MM.1S (cell line): ENCODE measurements at regions not wholly inside any gene's neighbourhood (a gene's known extent, or its start where the extent isn't known, plus 50 kb on each side); places are given as distances from the start of the nearest gene placed in this dataset.

Source experiments
- DNase-seq: peaks from one replicate; pipeline ENCODE4 v3.0.0-alpha.2; 2015
- H2AFZ ChIP-seq: fragments of 300-600 bp; sonication (generic); 2 replicates; pipeline ENCODE4 v1.6.0; 2016; ENCODE audit warnings: antibody characterized with exemption, low read length
- H3F3A ChIP-seq: fragments of 300-600 bp; sonication (generic); 2 replicates; pipeline ENCODE4 v1.6.1; 2016; ENCODE audit warnings: mild to moderate bottlenecking, antibody characterized with exemption, low read length, moderate library complexity, mixed read lengths; ENCODE audit not compliant: insufficient read depth
- H3K27ac ChIP-seq: fragments of 300-600 bp; sonication (generic); 2 replicates; pipeline ENCODE4 v1.5.1; 2016; ENCODE audit warnings: mild to moderate bottlenecking, low read length
- H3K27me3 ChIP-seq: fragments of 300-600 bp; sonication (generic); replicated peaks from 2 replicates; pipeline ENCODE4 v1.6.0; 2016; ENCODE audit warnings: low read length; ENCODE audit not compliant: insufficient read depth
- H3K36me3 ChIP-seq: fragments of 300-600 bp; sonication (generic); replicated peaks from 2 replicates; pipeline ENCODE4 v1.6.1; 2016; ENCODE audit warnings: mild to moderate bottlenecking, low read length, mixed read lengths; ENCODE audit not compliant: insufficient read depth
- H3K4me1 ChIP-seq: fragments of 300-600 bp; sonication (generic); 2 replicates; pipeline ENCODE4 v1.6.1; 2016; ENCODE audit warnings: low read length, mixed read lengths
- H3K4me2 ChIP-seq: fragments of 300-600 bp; sonication (generic); 2 replicates; pipeline ENCODE4 v1.6.0; 2016; ENCODE audit warnings: low read depth, low read length
- H3K4me3 ChIP-seq: fragments of 300-600 bp; sonication (generic); 2 replicates; pipeline ENCODE4 v1.5.1; 2016; ENCODE audit warnings: low read length, mixed read lengths
- H3K79me2 ChIP-seq: fragments of 300-600 bp; sonication (generic); 2 replicates; pipeline ENCODE4 v1.6.1; 2016; ENCODE audit warnings: mixed run types, low read length, mixed read lengths
- H3K9ac ChIP-seq: fragments of 300-600 bp; sonication (generic); 2 replicates; pipeline ENCODE4 v1.6.1; 2016; ENCODE audit warnings: low read length, mixed read lengths
- H3K9me2 ChIP-seq: fragments of 300-600 bp; sonication (generic); replicated peaks from 2 replicates; pipeline ENCODE4 v1.6.1; 2016; ENCODE audit warnings: mild to moderate bottlenecking, low read length, mixed read lengths; ENCODE audit not compliant: insufficient read depth
- H3K9me3 ChIP-seq: fragments of 300-600 bp; sonication (generic); replicated peaks from 2 replicates; pipeline ENCODE4 v1.6.1; 2016; ENCODE audit warnings: mild to moderate bottlenecking, low read length, mixed read lengths; ENCODE audit not compliant: insufficient read depth
- H4K20me1 ChIP-seq: fragments of 300-600 bp; sonication (generic); 2 replicates; pipeline ENCODE4 v1.6.1; 2016; ENCODE audit warnings: mild to moderate bottlenecking, low read length, moderate library complexity, mixed read lengths; ENCODE audit not compliant: insufficient read depth
- CTCF ChIP-seq: fragments of 300-600 bp; sonication (generic); IDR thresholded peaks from 2 replicates; pipeline ENCODE4 v1.5.1; 2016; ENCODE audit warnings: antibody characterized with exemption, low read length, mixed read lengths
- EZH2 ChIP-seq: fragments of 300-600 bp; sonication (generic); optimal IDR thresholded peaks from 2 replicates; pipeline ENCODE3; 2017; ENCODE audit warnings: low read depth, mild to moderate bottlenecking, antibody characterized with exemption, low read length, mixed read lengths
- EZH2phosphoT487 ChIP-seq: fragments of 300-600 bp; sonication (generic); IDR thresholded peaks from 2 replicates; pipeline ENCODE4 v1.6.1; 2018; ENCODE audit warnings: antibody characterized with exemption, low read length

- no peaks in the 10 kb centered on the region for H3K27me3 ChIP-seq
- TF ChIP-seq CTCF, result no peak
- TF ChIP-seq EZH2phosphoT487, result no peak
- H3F3A ChIP-seq, result no peaks in the 10 kb centered on the region
- DNase-seq, result no peak
- no peak overlapping the region for H3K4me2 ChIP-seq
- H3K36me3 ChIP-seq, result no peaks in the 10 kb centered on the region
- no peaks in the 10 kb centered on the region for H4K20me1 ChIP-seq
- no peaks in the 10 kb centered on the region for H3K9me2 ChIP-seq
- H3K27ac ChIP-seq, result no peak overlapping the region
- H3K9me3 ChIP-seq, result no peaks in the 10 kb centered on the region
- no peak overlapping the region for H2AFZ ChIP-seq
- no peak overlapping the region for H3K4me3 ChIP-seq
- no peak overlapping the region for H3K9ac ChIP-seq
- H3K79me2 ChIP-seq, result no peaks in the 10 kb centered on the region
- no peaks in the 10 kb centered on the region for H3K4me1 ChIP-seq
Measured at GRCh38 chr2:224106794-224107193, 67.7 kb upstream of the SERPINE2 start.

GRCh38 chr2:224104668-224105386 lies 65.7 kb upstream of the SERPINE2 start:
- no peak overlapping the region for H2AFZ ChIP-seq
- H3K9ac ChIP-seq, result no peak overlapping the region
- H3K4me3 ChIP-seq, result no peak overlapping the region
- H3K4me1 ChIP-seq, result no peaks in the 10 kb centered on the region
- H4K20me1 ChIP-seq, result no peaks in the 10 kb centered on the region
- DNase-seq, result no peak
- no peaks in the 10 kb centered on the region for H3K9me3 ChIP-seq
- H3K79me2 ChIP-seq, result no peaks in the 10 kb centered on the region
- no peaks in the 10 kb centered on the region for H3K36me3 ChIP-seq
- H3F3A ChIP-seq, result no peaks in the 10 kb centered on the region
- H3K27me3 ChIP-seq, result no peaks in the 10 kb centered on the region
- no peak overlapping the region for H3K4me2 ChIP-seq
- no peaks in the 10 kb centered on the region for H3K9me2 ChIP-seq
- no peak for TF ChIP-seq CTCF
- TF ChIP-seq EZH2phosphoT487, result no peak
- TF ChIP-seq EZH2, result no peak
- H3K27ac ChIP-seq, result no peak overlapping the region

GRCh38 chr2:224103651-224104050 lies 64.6 kb upstream of the SERPINE2 start:
- Histone ChIP-seq H3K79me2 (no peaks in the 10 kb centered on the region), H3K36me3 (no peaks in the 10 kb centered on the region), H3K9ac (no peak overlapping the region), H3K4me1 (no peaks in the 10 kb centered on the region), H3K9me3 (no peaks in the 10 kb centered on the region), H3K9me2 (no peaks in the 10 kb centered on the region), H3F3A (no peaks in the 10 kb centered on the region), H3K4me3 (no peak overlapping the region), H3K27ac (no peak overlapping the region), H3K27me3 (no peaks in the 10 kb centered on the region), H4K20me1 (no peaks in the 10 kb centered on the region), H2AFZ (no peak overlapping the region), H3K4me2 (no peak overlapping the region)
- no peak for DNase-seq
- TF ChIP-seq EZH2phosphoT487 (no peak), CTCF (no peak), EZH2 (no peak)
